GM04504 (cell line): ENCODE measurements at regions not wholly inside any gene's neighbourhood (a gene's known extent, or its start where the extent isn't known, plus 50 kb on each side); places are given as distances from the start of the nearest gene placed in this dataset.
A peak's percentile ranks its signal among the peaks of the same experiment; 100 is the strongest.

Source experiments
- DNase-seq: peaks from one replicate; pipeline ENCODE4 v3.0.0-alpha.2; 2012; ENCODE audit warnings: low read depth

- DNase-seq, result no peak
Measured at GRCh38 chr18:61616111-61616610, 276.6 kb downstream of the RNF152 start.

- no peak for DNase-seq
Measured at GRCh38 chr18:61612517-61612916, 279.3 kb downstream of the CDH20 start.

GRCh38 chr18:61609131-61609530 is 275.9 kb downstream of the CDH20 start:
- no peak for DNase-seq

- DNase-seq, result no peak
Measured at GRCh38 chr18:61608316-61608715, 275.1 kb downstream of the CDH20 start.

- no peak for DNase-seq
Measured at GRCh38 chr18:61607867-61608266, 274.6 kb downstream of the CDH20 start.

GRCh38 chr18:61606759-61607158 is 273.5 kb downstream of the CDH20 start:
- peak; percentile 80 for DNase-seq

- DNase-seq, result peak; percentile 30
Measured at GRCh38 chr18:61606068-61606660, 272.9 kb downstream of the CDH20 start.

GRCh38 chr18:61605376-61606067 is 272.3 kb downstream of the CDH20 start:
- no peak for DNase-seq
